ENCODE measurements at regions not wholly inside any gene's neighbourhood (a gene's known extent, or its start where the extent isn't known, plus 50 kb on each side); places are given as distances from the start of the nearest gene placed in this dataset.

DNA sequence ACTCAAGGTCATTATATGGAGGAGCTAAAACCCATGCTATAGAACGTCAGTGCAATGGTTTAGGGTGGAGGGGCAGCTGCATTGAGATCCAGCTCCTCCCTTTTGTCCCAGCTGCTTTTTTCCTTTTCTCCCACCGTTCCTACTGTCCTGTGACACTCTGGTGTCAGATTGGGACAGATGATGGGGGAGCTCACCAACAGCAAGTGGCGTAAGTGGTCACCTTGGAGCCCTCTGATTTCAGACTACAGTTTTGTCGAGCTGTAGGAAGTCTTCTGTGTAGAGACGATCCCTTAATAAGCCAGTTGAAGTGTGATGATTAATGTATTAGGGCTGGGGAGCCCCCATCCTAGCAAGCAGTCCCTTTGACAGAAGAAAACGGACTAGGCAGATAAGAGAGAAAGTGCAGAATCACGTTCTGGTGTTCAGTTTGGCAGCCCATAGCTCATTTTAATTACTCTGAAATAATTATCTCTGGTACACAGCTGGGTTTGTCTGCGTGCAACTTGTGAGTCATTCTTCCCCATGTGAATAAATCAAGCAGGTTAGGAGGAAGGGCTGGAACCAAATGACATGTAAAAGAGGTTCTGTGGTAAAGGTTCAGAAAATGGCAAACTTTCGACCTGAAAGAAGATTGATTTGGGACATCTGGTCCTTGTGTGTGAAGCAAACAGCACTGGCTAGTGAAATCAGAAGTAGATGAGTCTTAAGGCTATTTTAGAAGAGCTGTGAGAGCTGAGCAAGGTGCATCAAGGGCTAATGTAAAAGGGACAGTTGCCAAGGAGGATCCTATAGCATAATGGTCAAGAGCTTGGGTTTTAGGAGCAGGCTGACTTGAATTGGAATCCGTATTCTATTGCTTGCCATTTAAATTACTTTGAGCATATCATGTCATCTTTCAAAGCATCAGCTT lies 241.4 kb downstream of the EDEM1 start:
- no peak overlapping the region for H2AFZ ChIP-seq (ENCODE audit: low read depth, low read length)
- H3K79me2 ChIP-seq (ENCODE audit: insufficient read depth, low read length) = no peaks in the 10 kb centered on the region
- no peak for TF ChIP-seq EZH2 (IDR thresholded peaks at IDR 0.05; ENCODE audit: borderline replicate concordance, low read depth, low read length, severe bottlenecking)
- no peaks in the 10 kb centered on the region for H3K9me3 ChIP-seq (ENCODE audit: insufficient read depth, low read length, severe bottlenecking)
- peaks cover 36% of the 10 kb centered on the region for H3K27me3 ChIP-seq (ENCODE audit: insufficient read depth, low read length, poor library complexity)
- no peaks in the 10 kb centered on the region for H3K4me1 ChIP-seq (ENCODE audit: insufficient read depth, low read length)
- no peak overlapping the region for H3K9ac ChIP-seq (ENCODE audit: low read depth, low read length)
- H3K4me2 ChIP-seq (ENCODE audit: insufficient read depth, low read length) = no peak overlapping the region
- no peak for DNase-seq
- H3K27ac ChIP-seq (ENCODE audit: low read length) = no peak overlapping the region
- no peaks in the 10 kb centered on the region for H4K20me1 ChIP-seq (ENCODE audit: insufficient read depth, low read length)
- no peaks in the 10 kb centered on the region for H3K36me3 ChIP-seq (ENCODE audit: insufficient read depth, low read length)
- no peak overlapping the region for H3K4me3 ChIP-seq (ENCODE audit: low read depth in 1 of 2, low read length in 2 of 2)
- ATAC-seq (ENCODE audit: insufficient read depth, low read depth) = no peak

DNA sequence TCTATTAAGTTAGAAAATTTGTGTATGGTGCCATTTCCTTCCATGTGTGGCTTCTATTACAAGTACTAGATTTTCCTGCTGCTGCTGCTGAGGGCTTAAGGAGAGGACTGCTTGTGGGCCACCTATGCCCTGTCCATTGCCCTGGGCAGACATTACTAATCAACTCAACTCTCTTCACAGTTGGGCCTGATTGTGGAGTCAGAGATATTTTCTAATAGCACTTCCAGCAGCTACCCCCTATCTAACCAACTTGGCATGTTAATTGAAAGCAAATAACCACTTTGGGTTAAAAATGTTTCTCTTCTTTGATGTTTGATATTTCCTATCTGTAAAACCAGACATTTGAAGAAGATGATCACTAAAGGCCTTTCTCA lies 242.0 kb downstream of the EDEM1 start:
- no peaks in the 10 kb centered on the region for H3K79me2 ChIP-seq (ENCODE audit: insufficient read depth, low read length)
- no peaks in the 10 kb centered on the region for H3K9me3 ChIP-seq (ENCODE audit: insufficient read depth, low read length, severe bottlenecking)
- H3K4me1 ChIP-seq (ENCODE audit: insufficient read depth, low read length) = no peaks in the 10 kb centered on the region
- no peak overlapping the region for H3K4me3 ChIP-seq (ENCODE audit: low read depth in 1 of 2, low read length in 2 of 2)
- no peak overlapping the region for H2AFZ ChIP-seq (ENCODE audit: low read depth, low read length)
- H3K27me3 ChIP-seq (ENCODE audit: insufficient read depth, low read length, poor library complexity) = peaks cover 36% of the 10 kb centered on the region
- no peak overlapping the region for H3K9ac ChIP-seq (ENCODE audit: low read depth, low read length)
- ATAC-seq (ENCODE audit: insufficient read depth, low read depth) = no peak
- no peak overlapping the region for H3K4me2 ChIP-seq (ENCODE audit: insufficient read depth, low read length)
- DNase-seq = no peak
- no peak for TF ChIP-seq CTCF (IDR thresholded peaks at IDR 0.05; ENCODE audit: borderline replicate concordance, extremely low read depth, low read length, poor library complexity, severe bottlenecking)
- TF ChIP-seq EZH2 (IDR thresholded peaks at IDR 0.05; ENCODE audit: borderline replicate concordance, low read depth, low read length, severe bottlenecking) = no peak
- H3K36me3 ChIP-seq (ENCODE audit: insufficient read depth, low read length) = no peaks in the 10 kb centered on the region
- H3K27ac ChIP-seq (ENCODE audit: low read length) = no peak overlapping the region
- no peaks in the 10 kb centered on the region for H4K20me1 ChIP-seq (ENCODE audit: insufficient read depth, low read length)

GRCh38 chr3:5430701-5431100 lies 243.2 kb downstream of the EDEM1 start:
- Histone ChIP-seq H3K4me3 (ENCODE audit: low read depth in 1 of 2, low read length in 2 of 2) (no peak overlapping the region), H3K9me3 (ENCODE audit: insufficient read depth, low read length, severe bottlenecking) (no peaks in the 10 kb centered on the region), H3K79me2 (ENCODE audit: insufficient read depth, low read length) (no peaks in the 10 kb centered on the region), H4K20me1 (ENCODE audit: insufficient read depth, low read length) (no peaks in the 10 kb centered on the region), H2AFZ (ENCODE audit: low read depth, low read length) (no peak overlapping the region), H3K9ac (ENCODE audit: low read depth, low read length) (no peak overlapping the region), H3K27me3 (ENCODE audit: insufficient read depth, low read length, poor library complexity) (peaks cover 36% of the 10 kb centered on the region), H3K4me1 (ENCODE audit: insufficient read depth, low read length) (no peaks in the 10 kb centered on the region), H3K4me2 (ENCODE audit: insufficient read depth, low read length) (no peak overlapping the region), H3K36me3 (ENCODE audit: insufficient read depth, low read length) (no peaks in the 10 kb centered on the region), H3K27ac (ENCODE audit: low read length) (no peak overlapping the region)
- no peak for ATAC-seq (ENCODE audit: insufficient read depth, low read depth)
- TF ChIP-seq CTCF (IDR thresholded peaks at IDR 0.05; ENCODE audit: borderline replicate concordance, extremely low read depth, low read length, poor library complexity, severe bottlenecking) (no peak), EZH2 (IDR thresholded peaks at IDR 0.05; ENCODE audit: borderline replicate concordance, low read depth, low read length, severe bottlenecking) (no peak)
- no peak for DNase-seq

DNA sequence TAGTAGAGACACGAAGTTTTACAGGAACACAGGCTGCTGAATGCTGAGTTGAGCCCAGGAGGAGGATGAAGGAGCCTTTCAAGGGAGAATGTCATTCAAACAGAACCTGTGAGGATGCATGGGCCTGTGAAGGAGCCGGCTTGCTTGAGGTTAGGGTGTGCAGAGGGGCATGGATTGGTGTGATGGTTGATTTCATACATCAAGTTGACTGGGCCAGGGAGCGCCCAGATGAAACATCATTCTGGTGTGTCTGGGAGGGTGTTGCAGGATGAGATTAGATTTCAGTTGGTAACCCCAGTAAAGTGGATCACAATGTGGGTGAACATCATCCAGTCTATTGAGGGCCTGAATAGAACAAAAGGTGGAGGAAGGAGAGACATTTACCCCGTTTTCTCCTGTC lies 243.6 kb downstream of the EDEM1 start:
- Histone ChIP-seq H3K4me3 (ENCODE audit: low read depth in 1 of 2, low read length in 2 of 2) (no peak overlapping the region), H3K36me3 (ENCODE audit: insufficient read depth, low read length) (no peaks in the 10 kb centered on the region), H3K9me3 (ENCODE audit: insufficient read depth, low read length, severe bottlenecking) (no peaks in the 10 kb centered on the region), H2AFZ (ENCODE audit: low read depth, low read length) (no peak overlapping the region), H3K79me2 (ENCODE audit: insufficient read depth, low read length) (no peaks in the 10 kb centered on the region), H3K4me1 (ENCODE audit: insufficient read depth, low read length) (no peaks in the 10 kb centered on the region), H3K9ac (ENCODE audit: low read depth, low read length) (no peak overlapping the region), H3K27ac (ENCODE audit: low read length) (no peak overlapping the region), H3K4me2 (ENCODE audit: insufficient read depth, low read length) (no peak overlapping the region), H4K20me1 (ENCODE audit: insufficient read depth, low read length) (no peaks in the 10 kb centered on the region), H3K27me3 (ENCODE audit: insufficient read depth, low read length, poor library complexity) (peaks cover 36% of the 10 kb centered on the region)
- DNase-seq (no peak), ATAC-seq (ENCODE audit: insufficient read depth, low read depth) (no peak)
- TF ChIP-seq CTCF (IDR thresholded peaks at IDR 0.05; ENCODE audit: borderline replicate concordance, extremely low read depth, low read length, poor library complexity, severe bottlenecking) = no peak
- no peak for TF ChIP-seq EZH2 (IDR thresholded peaks at IDR 0.05; ENCODE audit: borderline replicate concordance, low read depth, low read length, severe bottlenecking)

All from DND-41 (cell line).